BLaER1 (cell line): ENCODE measurements at regions not wholly inside any gene's neighbourhood (a gene's known extent, or its start where the extent isn't known, plus 50 kb on each side); places are given as distances from the start of the nearest gene placed in this dataset.

Source experiments
- H3K27ac ChIP-seq: shearing (Covaris generic); formaldehyde crosslinking; 2 replicates; pipeline ENCODE4 v1.8.1; 2022
- H3K27me3 ChIP-seq: shearing (Covaris generic); formaldehyde crosslinking; 2 replicates; pipeline ENCODE4 v1.8.1; 2022
- H3K36me3 ChIP-seq: shearing (Covaris generic); formaldehyde crosslinking; 2 replicates; pipeline ENCODE4 v1.8.1; 2022
- H3K4me1 ChIP-seq: shearing (Covaris generic); formaldehyde crosslinking; 2 replicates; pipeline ENCODE4 v1.8.1; 2022
- H3K4me2 ChIP-seq: shearing (Covaris generic); formaldehyde crosslinking; 2 replicates; pipeline ENCODE4 v1.8.1; 2022
- H3K4me3 ChIP-seq: shearing (Covaris generic); formaldehyde crosslinking; 2 replicates; pipeline ENCODE4 v1.8.1; 2022
- H3K9ac ChIP-seq: shearing (Covaris generic); formaldehyde crosslinking; 2 replicates; pipeline ENCODE4 v1.8.1; 2022
- H3K9me3 ChIP-seq: shearing (Covaris generic); formaldehyde crosslinking; 2 replicates; pipeline ENCODE4 v1.8.1; 2022
- H4K20me1 ChIP-seq: shearing (Covaris generic); formaldehyde crosslinking; 2 replicates; pipeline ENCODE4 v1.8.1; 2022
- Cebpa-rat ChIP-seq: shearing (Covaris generic); IDR thresholded peaks from 2 replicates; pipeline ENCODE4 v1.8.1; 2022

GRCh38 chr22:48359613-48359965 is 1468.1 kb downstream of the BRD1 start:
- Histone ChIP-seq H3K4me1 (no peaks in the 10 kb centered on the region), H3K4me2 (no peak overlapping the region), H3K9me3 (no peaks in the 10 kb centered on the region), H3K9ac (no peak overlapping the region), H3K4me3 (no peak overlapping the region), H3K27me3 (no peaks in the 10 kb centered on the region), H3K27ac (no peak overlapping the region), H3K36me3 (no peaks in the 10 kb centered on the region), H4K20me1 (no peaks in the 10 kb centered on the region)
- no peak for TF ChIP-seq Cebpa-rat

GRCh38 chr22:48358886-48359612 is 1468.6 kb downstream of the BRD1 start:
- Histone ChIP-seq H3K27ac (no peak overlapping the region), H3K9me3 (no peaks in the 10 kb centered on the region), H3K4me1 (peaks cover 2% of the 10 kb centered on the region), H3K27me3 (no peaks in the 10 kb centered on the region), H3K4me3 (no peak overlapping the region), H3K4me2 (no peak overlapping the region), H3K36me3 (no peaks in the 10 kb centered on the region), H3K9ac (no peak overlapping the region), H4K20me1 (no peaks in the 10 kb centered on the region)
- TF ChIP-seq Cebpa-rat = no peak

- H3K27ac ChIP-seq = no peak overlapping the region
- H3K4me2 ChIP-seq = no peak overlapping the region
- no peak overlapping the region for H3K4me3 ChIP-seq
- no peak for TF ChIP-seq Cebpa-rat
- H3K9ac ChIP-seq = no peak overlapping the region
- H3K27me3 ChIP-seq = no peaks in the 10 kb centered on the region
- H3K36me3 ChIP-seq = no peaks in the 10 kb centered on the region
- H4K20me1 ChIP-seq = peaks cover 8% of the 10 kb centered on the region
- peaks cover 13% of the 10 kb centered on the region for H3K4me1 ChIP-seq
- no peaks in the 10 kb centered on the region for H3K9me3 ChIP-seq
Observed at GRCh38 chr22:48357961-48358360, 1469.7 kb downstream of the BRD1 start.

- no peaks in the 10 kb centered on the region for H3K9me3 ChIP-seq
- no peak overlapping the region for H3K27ac ChIP-seq
- H4K20me1 ChIP-seq = peaks cover 15% of the 10 kb centered on the region
- H3K27me3 ChIP-seq = no peaks in the 10 kb centered on the region
- H3K36me3 ChIP-seq = no peaks in the 10 kb centered on the region
- H3K4me2 ChIP-seq = no peak overlapping the region
- TF ChIP-seq Cebpa-rat = no peak
- peaks cover 20% of the 10 kb centered on the region for H3K4me1 ChIP-seq
- H3K4me3 ChIP-seq = no peak overlapping the region
- no peak overlapping the region for H3K9ac ChIP-seq
Observed at GRCh38 chr22:48357196-48357595, 1470.5 kb downstream of the BRD1 start.

GRCh38 chr22:48356731-48357130 is 1470.9 kb downstream of the BRD1 start:
- no peak overlapping the region for H3K4me3 ChIP-seq
- H3K36me3 ChIP-seq = no peaks in the 10 kb centered on the region
- no peaks in the 10 kb centered on the region for H3K27me3 ChIP-seq
- H3K9ac ChIP-seq = no peak overlapping the region
- no peak overlapping the region for H3K27ac ChIP-seq
- no peaks in the 10 kb centered on the region for H3K9me3 ChIP-seq
- H3K4me1 ChIP-seq = peaks cover 25% of the 10 kb centered on the region
- peaks cover 15% of the 10 kb centered on the region for H4K20me1 ChIP-seq
- no peak for TF ChIP-seq Cebpa-rat
- H3K4me2 ChIP-seq = no peak overlapping the region

- H3K4me2 ChIP-seq = peak overlapping the region; percentile 96; the same call in 1 of the 2 replicates
- no peak overlapping the region for H3K4me3 ChIP-seq
- H4K20me1 ChIP-seq = peaks cover 15% of the 10 kb centered on the region
- TF ChIP-seq Cebpa-rat = no peak
- no peak overlapping the region for H3K27ac ChIP-seq
- no peaks in the 10 kb centered on the region for H3K36me3 ChIP-seq
- H3K9ac ChIP-seq = no peak overlapping the region
- no peaks in the 10 kb centered on the region for H3K9me3 ChIP-seq
- no peaks in the 10 kb centered on the region for H3K27me3 ChIP-seq
- peaks cover 44% of the 10 kb centered on the region for H3K4me1 ChIP-seq
Observed at GRCh38 chr22:48354096-48354495, 1473.6 kb downstream of the BRD1 start.

- Histone ChIP-seq H3K27ac (peak overlapping the region; percentile 35; the same call in 1 of the 2 replicates), H3K9me3 (no peaks in the 10 kb centered on the region), H3K4me3 (no peak overlapping the region), H3K36me3 (no peaks in the 10 kb centered on the region), H3K27me3 (no peaks in the 10 kb centered on the region), H3K9ac (no peak overlapping the region; the same call in 1 of the 2 replicates), H3K4me1 (peaks cover 44% of the 10 kb centered on the region), H3K4me2 (peak overlapping the region; percentile 96), H4K20me1 (peaks cover 15% of the 10 kb centered on the region)
- TF ChIP-seq Cebpa-rat = no peak
Observed at GRCh38 chr22:48353116-48353947, 1474.3 kb downstream of the BRD1 start.

- H3K27ac ChIP-seq = peak overlapping the region; percentile 35; the same call in 1 of the 2 replicates
- no peak for TF ChIP-seq Cebpa-rat
- H4K20me1 ChIP-seq = peaks cover 15% of the 10 kb centered on the region
- peak overlapping the region; percentile 26; the same call in 1 of the 2 replicates for H3K4me3 ChIP-seq
- no peaks in the 10 kb centered on the region for H3K9me3 ChIP-seq
- peaks cover 48% of the 10 kb centered on the region for H3K4me1 ChIP-seq
- no peaks in the 10 kb centered on the region for H3K36me3 ChIP-seq
- no peaks in the 10 kb centered on the region for H3K27me3 ChIP-seq
- H3K9ac ChIP-seq = no peak overlapping the region; the same call in 1 of the 2 replicates
- H3K4me2 ChIP-seq = peak overlapping the region; percentile 96
Observed at GRCh38 chr22:48352086-48352911, 1475.4 kb downstream of the BRD1 start.

- no peak overlapping the region; the same call in 1 of the 2 replicates for H3K9ac ChIP-seq
- peaks cover 15% of the 10 kb centered on the region for H4K20me1 ChIP-seq
- H3K36me3 ChIP-seq = no peaks in the 10 kb centered on the region
- H3K4me2 ChIP-seq = peak overlapping the region; percentile 96
- H3K4me3 ChIP-seq = peak overlapping the region; percentile 26; the same call in 1 of the 2 replicates
- no peak for TF ChIP-seq Cebpa-rat
- H3K4me1 ChIP-seq = peaks cover 56% of the 10 kb centered on the region
- H3K27ac ChIP-seq = peak overlapping the region; percentile 35; the same call in 1 of the 2 replicates
- H3K9me3 ChIP-seq = no peaks in the 10 kb centered on the region
- H3K27me3 ChIP-seq = no peaks in the 10 kb centered on the region
Observed at GRCh38 chr22:48351376-48352085, 1476.1 kb downstream of the BRD1 start.
